ENCODE measurements at regions not wholly inside any gene's neighbourhood (a gene's known extent, or its start where the extent isn't known, plus 50 kb on each side); places are given as distances from the start of the nearest gene placed in this dataset.
"Not testable (repeated sequence)": the region's sequence is repeated elsewhere in the genome, so short reads cannot be mapped to it uniquely, and the experiment has no call there.

GRCh38 chr1:189726806-189727205 is 750.9 kb downstream of the BRINP3 start:
- no peak for DNase-seq

- no peak for DNase-seq
Measured at GRCh38 chr1:189751311-189751710, 726.4 kb downstream of the BRINP3 start.

GRCh38 chr1:189752461-189752995 is 725.1 kb downstream of the BRINP3 start:
- no peak for DNase-seq

GRCh38 chr1:189755100-189755499 is 722.6 kb downstream of the BRINP3 start:
- not testable (repeated sequence) for DNase-seq

- DNase-seq, result no peak
Measured at GRCh38 chr1:189764391-189765320, 713.0 kb downstream of the BRINP3 start.

- DNase-seq, result no peak
Measured at GRCh38 chr1:189769448-189769847, 708.2 kb downstream of the BRINP3 start.

- no peak for DNase-seq
Measured at GRCh38 chr1:189774721-189775287, 702.9 kb downstream of the BRINP3 start.

- DNase-seq, result no peak
Measured at GRCh38 chr1:189775343-189775742, 702.3 kb downstream of the BRINP3 start.

- no peak for DNase-seq
Measured at GRCh38 chr1:189779034-189779433, 698.6 kb downstream of the BRINP3 start.

GRCh38 chr1:189782295-189782694 is 695.4 kb downstream of the BRINP3 start:
- no peak for DNase-seq

- DNase-seq, result no peak
Measured at GRCh38 chr1:189783456-189783855, 694.2 kb downstream of the BRINP3 start.

GRCh38 chr1:189786761-189787160 is 690.9 kb downstream of the BRINP3 start:
- DNase-seq, result no peak

GRCh38 chr1:189787201-189787600 is 690.5 kb downstream of the BRINP3 start:
- DNase-seq, result no peak

- no peak for DNase-seq
Measured at GRCh38 chr1:189790335-189790734, 687.3 kb downstream of the BRINP3 start.

- no peak for DNase-seq
Measured at GRCh38 chr1:189803364-189803763, 674.3 kb downstream of the BRINP3 start.

- no peak for DNase-seq
Measured at GRCh38 chr1:189804352-189804751, 673.3 kb downstream of the BRINP3 start.

- no peak for DNase-seq
Measured at GRCh38 chr1:189805735-189806134, 671.9 kb downstream of the BRINP3 start.

- DNase-seq, result not testable (repeated sequence)
Measured at GRCh38 chr1:189810639-189811038, 667.0 kb downstream of the BRINP3 start.

GRCh38 chr1:189811960-189812359 is 665.7 kb downstream of the BRINP3 start:
- DNase-seq, result no peak

GRCh38 chr1:189816558-189816957 is 661.1 kb downstream of the BRINP3 start:
- DNase-seq, result no peak

GRCh38 chr1:189819751-189820150 is 657.9 kb downstream of the BRINP3 start:
- DNase-seq, result no peak

- DNase-seq, result no peak
Measured at GRCh38 chr1:189821833-189822232, 655.8 kb downstream of the BRINP3 start.

- DNase-seq, result no peak
Measured at GRCh38 chr1:189834813-189835212, 642.9 kb downstream of the BRINP3 start.

- DNase-seq, result no peak
Measured at GRCh38 chr1:189847613-189848012, 630.1 kb downstream of the BRINP3 start.

Data from NCI-H1436 (cell line).